OCI-LY1 (cell line): ENCODE measurements at regions not wholly inside any gene's neighbourhood (a gene's known extent, or its start where the extent isn't known, plus 50 kb on each side); places are given as distances from the start of the nearest gene placed in this dataset.
"Not testable (repeated sequence)": the region's sequence is repeated elsewhere in the genome, so short reads cannot be mapped to it uniquely, and the experiment has no call there.

Source experiments
- H2AFZ ChIP-seq: fragments of 200-600 bp; sonication (generic), shearing (Covaris generic); 2 replicates; pipeline ENCODE4 v1.6.0; 2014; ENCODE audit warnings: antibody characterized with exemption, mild to moderate bottlenecking, low read length
- H3F3A ChIP-seq: fragments of 200-600 bp; sonication (generic), shearing (Covaris generic); 2 replicates; pipeline ENCODE4 v1.6.0; 2014; ENCODE audit warnings: mild to moderate bottlenecking, antibody characterized with exemption, low read length, moderate library complexity; ENCODE audit not compliant: insufficient read depth
- H3K27ac ChIP-seq: fragments of 200-600 bp; sonication (generic); 2 replicates; pipeline ENCODE4 v1.5.1; 2014; ENCODE audit warnings: low read length, mixed run types, mild to moderate bottlenecking, low read depth; ENCODE audit not compliant: poor library complexity, severe bottlenecking
- H3K27me3 ChIP-seq: fragments of 200-600 bp; sonication (generic); 2 replicates; pipeline ENCODE4 v1.6.0; 2014; ENCODE audit warnings: antibody characterized with exemption, mild to moderate bottlenecking, low read length, moderate library complexity; ENCODE audit not compliant: insufficient read depth
- H3K36me3 ChIP-seq: fragments of 200-600 bp; sonication (generic); 2 replicates; pipeline ENCODE4 v1.6.1; 2014; ENCODE audit warnings: mild to moderate bottlenecking, antibody characterized with exemption, low read length, moderate library complexity, mixed read lengths; ENCODE audit not compliant: insufficient read depth
- H3K4me1 ChIP-seq: fragments of 200-600 bp; sonication (generic); 2 replicates; pipeline ENCODE4 v1.5.1; 2014; ENCODE audit warnings: mild to moderate bottlenecking, low read length, moderate library complexity; ENCODE audit not compliant: insufficient read depth, severe bottlenecking
- H3K4me2 ChIP-seq: fragments of 200-600 bp; sonication (generic), shearing (Covaris generic); 2 replicates; pipeline ENCODE4 v1.6.1; 2014; ENCODE audit warnings: low read length
- H3K4me3 ChIP-seq: fragments of 200-600 bp; sonication (generic); 2 replicates; pipeline ENCODE4 v1.5.1; 2014; ENCODE audit warnings: low read length, low read depth, mild to moderate bottlenecking, mixed read lengths; ENCODE audit not compliant: poor library complexity, severe bottlenecking
- H3K79me2 ChIP-seq: fragments of 200-600 bp; shearing (Covaris generic); 2 replicates; pipeline ENCODE4 v1.6.1; 2016; ENCODE audit warnings: mixed run types, low read length, mixed read lengths; ENCODE audit not compliant: insufficient read depth
- H3K9ac ChIP-seq: fragments of 200-600 bp; sonication (generic), shearing (Covaris generic); 2 replicates; pipeline ENCODE4 v1.6.1; 2014; ENCODE audit warnings: mild to moderate bottlenecking, low read length, mixed read lengths
- H3K9me2 ChIP-seq: fragments of 200-600 bp; sonication (generic), shearing (Covaris generic); 2 replicates; pipeline ENCODE4 v1.6.1; 2014; ENCODE audit warnings: low read depth, mild to moderate bottlenecking, low read length, mixed read lengths
- H3K9me3 ChIP-seq: fragments of 200-600 bp; shearing (Covaris generic); 2 replicates; pipeline ENCODE4 v1.6.1; 2014; ENCODE audit warnings: low read length, mixed read lengths
- H4K20me1 ChIP-seq: fragments of 200-600 bp; sonication (generic), shearing (Covaris generic); 2 replicates; pipeline ENCODE4 v1.6.0; 2016; ENCODE audit warnings: mild to moderate bottlenecking, low read length; ENCODE audit not compliant: insufficient read depth
- CTCF ChIP-seq: fragments of 200-600 bp; sonication (generic), shearing (Covaris generic); IDR thresholded peaks from 2 replicates; pipeline ENCODE4 v1.5.1; 2017; ENCODE audit warnings: mild to moderate bottlenecking, antibody characterized with exemption, low read length, moderate library complexity, mixed read lengths
- EZH2 ChIP-seq: fragments of 200-600 bp; sonication (generic), shearing (Covaris generic); IDR thresholded peaks from 2 replicates; pipeline ENCODE4 v1.8.0; 2017; ENCODE audit warnings: borderline replicate concordance, mixed run types, mild to moderate bottlenecking, antibody characterized with exemption, low read length, moderate library complexity, mixed read lengths

GRCh38 chr5:1593903-1594356, 70.2 kb upstream of the LPCAT1 start:
- H4K20me1 ChIP-seq = no peaks in the 10 kb centered on the region
- peak overlapping the region; percentile 89 for H3K9ac ChIP-seq
- H3K27ac ChIP-seq = peak overlapping the region; percentile 26
- H3K79me2 ChIP-seq = no peaks in the 10 kb centered on the region
- H3K9me2 ChIP-seq = no peaks in the 10 kb centered on the region
- H3K9me3 ChIP-seq = no peaks in the 10 kb centered on the region
- no peak for TF ChIP-seq CTCF
- no peak for TF ChIP-seq EZH2
- H3K4me3 ChIP-seq = peak overlapping the region; percentile 92
- H3K4me2 ChIP-seq = peak overlapping the region; percentile 78
- H3K27me3 ChIP-seq = no peaks in the 10 kb centered on the region
- no peak overlapping the region for H2AFZ ChIP-seq
- peaks cover 22% of the 10 kb centered on the region for H3K36me3 ChIP-seq
- H3K4me1 ChIP-seq = peaks cover 4% of the 10 kb centered on the region
- no peaks in the 10 kb centered on the region for H3F3A ChIP-seq

- H3F3A ChIP-seq, H2AFZ ChIP-seq, H3K79me2 ChIP-seq, H3K4me1 ChIP-seq, H3K27me3 ChIP-seq, H3K27ac ChIP-seq, H3K9me2 ChIP-seq, H3K4me2 ChIP-seq, H3K4me3 ChIP-seq, H3K9ac ChIP-seq, H4K20me1 ChIP-seq, H3K9me3 ChIP-seq: not testable (repeated sequence)
- H3K36me3 ChIP-seq = peaks cover 60% of the 10 kb centered on the region
These were observed 64.4 kb upstream of the LPCAT1 start for GRCh38 chr5:1588071-1588694.

GRCh38 chr5:1583081-1583875, 59.5 kb upstream of the LPCAT1 start:
- not testable (repeated sequence) for H3K9me3 ChIP-seq, H3K27ac ChIP-seq, H3K9me2 ChIP-seq, H2AFZ ChIP-seq, H4K20me1 ChIP-seq, H3K4me1 ChIP-seq, H3F3A ChIP-seq, H3K4me3 ChIP-seq, H3K79me2 ChIP-seq, H3K9ac ChIP-seq, H3K27me3 ChIP-seq, H3K4me2 ChIP-seq
- H3K36me3 ChIP-seq = peaks cover 66% of the 10 kb centered on the region

DNA sequence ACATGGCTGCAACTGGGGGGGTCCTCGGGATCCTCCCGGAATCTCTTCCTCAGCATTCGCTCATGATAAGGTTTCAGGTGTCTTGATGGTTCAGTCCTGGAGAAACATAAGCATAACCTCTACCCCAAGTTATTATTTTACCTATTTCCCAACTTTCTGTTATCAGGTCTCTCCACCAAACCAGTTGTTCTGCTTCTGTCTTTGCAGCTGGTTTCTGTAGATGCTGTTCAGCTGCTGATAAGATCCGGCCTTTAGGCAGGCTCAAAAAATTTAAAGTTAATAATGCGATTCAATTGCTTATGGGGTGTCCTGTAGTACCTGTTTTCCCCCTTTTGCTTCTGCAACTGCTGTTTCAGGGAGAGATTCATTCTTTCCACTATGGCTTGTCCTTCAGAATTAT, 55.6 kb upstream of the LPCAT1 start:
- not testable (repeated sequence) for H3F3A ChIP-seq, H2AFZ ChIP-seq, H3K27ac ChIP-seq, H3K4me3 ChIP-seq, H3K9me2 ChIP-seq, H3K27me3 ChIP-seq, H3K79me2 ChIP-seq, H3K4me2 ChIP-seq, H3K9ac ChIP-seq, H4K20me1 ChIP-seq, H3K4me1 ChIP-seq, H3K9me3 ChIP-seq
- peaks cover 61% of the 10 kb centered on the region for H3K36me3 ChIP-seq

- H3K9me2 ChIP-seq, H3K4me3 ChIP-seq, H2AFZ ChIP-seq, H3K4me1 ChIP-seq, H3K9me3 ChIP-seq, H3K79me2 ChIP-seq, H3F3A ChIP-seq, H3K27ac ChIP-seq, H4K20me1 ChIP-seq, H3K27me3 ChIP-seq, H3K4me2 ChIP-seq, H3K9ac ChIP-seq: not testable (repeated sequence)
- H3K36me3 ChIP-seq = peaks cover 68% of the 10 kb centered on the region
These were observed 53.1 kb upstream of the LPCAT1 start for GRCh38 chr5:1576851-1577250.

- not testable (repeated sequence) for H3K79me2 ChIP-seq, H3K9me3 ChIP-seq, H3K27ac ChIP-seq, H3K4me3 ChIP-seq, H3K9me2 ChIP-seq, H2AFZ ChIP-seq, H3K27me3 ChIP-seq, H3K9ac ChIP-seq, H3K4me1 ChIP-seq, H3K4me2 ChIP-seq, H4K20me1 ChIP-seq, H3F3A ChIP-seq
- peaks cover 67% of the 10 kb centered on the region for H3K36me3 ChIP-seq
These were observed 52.4 kb upstream of the LPCAT1 start for GRCh38 chr5:1575991-1576714.
